Fibroblast of lung (primary cell): ENCODE measurements at regions not wholly inside any gene's neighbourhood (a gene's known extent, or its start where the extent isn't known, plus 50 kb on each side); places are given as distances from the start of the nearest gene placed in this dataset.
"Not testable (repeated sequence)": the region's sequence is repeated elsewhere in the genome, so short reads cannot be mapped to it uniquely, and the experiment has no call there.

Experiments
- CTCF ChIP-seq, 2 donors: IDR thresholded peaks in 1 of 2; conservative IDR thresholded peaks in 1 of 2; 1 replicate in 1 of 2; 2 replicates in 1 of 2; pipeline ENCODE4 v1.5.1; 2011 to 2012; ENCODE audit warnings: low read length in 2 of 2, control low read depth in 1 of 2, inconsistent platforms in 1 of 2, low read depth in 1 of 2, mild to moderate bottlenecking in 1 of 2
- EZH2 ChIP-seq: IDR thresholded peaks from 2 replicates; pipeline ENCODE4 v1.5.1; 2012; ENCODE audit warnings: low read length, control low read depth, mild to moderate bottlenecking; ENCODE audit errors: missing control alignments

GRCh38 chr9:66759825-66760492, 140.6 kb upstream of the ZNF658 start:
- not testable (repeated sequence) for TF ChIP-seq CTCF (conservative IDR thresholded peaks at IDR 0.05 in 1 of 2, IDR thresholded peaks at IDR 0.05 in 1 of 2; ENCODE audit: low read depth in 1 of 2, low read length in 2 of 2); EZH2
